ENCODE measurements at regions not wholly inside any gene's neighbourhood (a gene's known extent, or its start where the extent isn't known, plus 50 kb on each side); places are given as distances from the start of the nearest gene placed in this dataset.
"Not testable (repeated sequence)": the region's sequence is repeated elsewhere in the genome, so short reads cannot be mapped to it uniquely, and the experiment has no call there.

DNA sequence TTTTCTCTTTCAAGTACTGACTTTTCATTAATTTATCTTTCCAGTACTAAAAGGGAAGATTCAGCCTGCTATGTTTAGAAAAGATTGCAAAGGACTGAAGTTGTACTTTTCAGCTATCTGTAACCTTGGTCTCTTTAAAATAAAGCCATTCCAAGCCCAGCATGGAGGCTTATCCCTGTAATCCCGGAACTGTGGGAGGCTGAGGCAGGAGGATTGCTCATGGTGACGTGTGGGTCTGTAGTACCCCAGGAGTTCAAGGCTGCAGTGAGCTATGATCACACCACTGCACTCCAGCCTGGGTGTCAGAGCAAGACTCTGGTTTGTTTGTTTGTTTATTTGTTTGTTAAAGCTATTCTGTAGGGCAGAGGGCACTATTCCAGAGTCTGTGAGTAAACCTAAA, 50.6 kb upstream of the TMEM170B start:
- DNase-seq (ENCODE audit: low read depth): no peak

DNA sequence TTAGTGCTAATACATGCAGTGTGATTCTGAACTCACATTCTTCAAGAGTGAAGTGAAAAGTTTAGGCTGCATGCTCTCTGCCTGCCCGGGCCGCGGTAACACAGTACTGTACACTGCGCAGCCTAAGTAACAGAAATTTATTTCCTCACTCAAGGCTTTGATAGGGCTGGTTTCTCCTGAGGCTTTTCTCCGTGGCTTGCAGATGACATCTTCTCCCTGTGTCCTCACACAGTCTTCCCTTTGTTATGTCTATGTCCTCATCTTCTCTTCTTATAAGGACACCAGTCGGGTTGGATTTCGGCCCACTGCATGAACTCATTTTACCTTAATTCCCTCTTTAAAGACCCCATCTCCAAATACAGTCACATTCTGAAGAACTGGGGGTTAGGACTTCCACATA, 51.1 kb upstream of the TMEM170B start:
- no peak for DNase-seq (ENCODE audit: low read depth)

DNA sequence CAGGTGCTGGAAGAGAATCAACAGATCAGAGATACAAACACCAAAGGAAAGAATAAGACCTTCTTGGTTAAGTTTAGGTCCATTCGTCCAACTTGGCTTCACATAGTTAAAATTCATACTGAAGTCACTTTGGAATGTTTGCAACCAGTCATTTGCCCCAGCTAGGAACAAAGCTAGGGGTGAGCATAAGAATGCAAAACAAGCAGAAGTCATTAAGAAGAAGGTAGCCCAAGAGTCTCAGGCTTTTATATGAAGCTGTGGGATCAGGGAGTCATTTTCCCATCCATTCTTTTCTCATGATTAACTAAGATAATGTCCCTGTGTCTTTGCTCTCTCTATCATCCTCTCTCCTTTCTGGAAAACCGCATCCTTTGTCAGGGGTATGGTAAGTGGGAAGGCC, 51.5 kb upstream of the TMEM170B start:
- no peak for DNase-seq (ENCODE audit: low read depth)

DNA sequence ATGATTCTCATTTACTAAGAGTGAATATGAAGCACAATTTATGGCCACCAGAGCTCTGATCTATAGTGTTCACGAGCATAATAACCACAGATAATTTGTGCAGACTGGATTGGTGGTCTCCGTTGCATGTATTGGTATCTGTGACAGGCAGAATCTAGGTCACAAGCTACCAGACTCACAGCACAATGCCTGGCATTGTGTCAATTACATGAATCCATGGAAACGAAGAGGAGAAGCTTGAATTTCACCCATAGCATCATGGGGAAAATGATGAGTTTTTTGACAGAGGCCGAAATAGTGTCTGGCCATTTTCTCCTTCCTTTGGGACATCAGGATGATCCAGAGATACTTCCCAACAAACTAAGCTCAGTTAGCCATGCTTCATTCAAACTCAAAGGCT, 52.3 kb upstream of the TMEM170B start:
- no peak for DNase-seq (ENCODE audit: low read depth)

DNA sequence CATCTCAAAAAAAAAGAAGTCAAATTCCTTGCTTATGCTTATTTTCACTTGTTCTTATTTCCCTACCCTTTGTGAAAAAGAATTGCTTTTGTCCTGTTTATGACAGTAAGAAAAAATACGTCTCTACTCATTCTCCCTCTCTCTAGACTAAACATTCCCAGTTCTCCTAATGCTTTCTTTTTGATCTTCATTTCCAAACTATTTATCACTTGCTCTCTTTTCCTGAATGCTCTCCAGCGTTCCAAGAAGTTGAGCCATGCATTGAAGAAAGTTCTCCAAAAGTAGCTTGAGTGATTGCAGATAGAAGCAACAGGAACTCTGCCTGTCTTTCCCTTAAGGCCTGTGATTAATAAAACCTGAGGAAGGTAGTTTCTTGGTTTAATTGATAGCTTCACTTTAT, 53.1 kb upstream of the TMEM170B start:
- no peak for DNase-seq (ENCODE audit: low read depth)

DNA sequence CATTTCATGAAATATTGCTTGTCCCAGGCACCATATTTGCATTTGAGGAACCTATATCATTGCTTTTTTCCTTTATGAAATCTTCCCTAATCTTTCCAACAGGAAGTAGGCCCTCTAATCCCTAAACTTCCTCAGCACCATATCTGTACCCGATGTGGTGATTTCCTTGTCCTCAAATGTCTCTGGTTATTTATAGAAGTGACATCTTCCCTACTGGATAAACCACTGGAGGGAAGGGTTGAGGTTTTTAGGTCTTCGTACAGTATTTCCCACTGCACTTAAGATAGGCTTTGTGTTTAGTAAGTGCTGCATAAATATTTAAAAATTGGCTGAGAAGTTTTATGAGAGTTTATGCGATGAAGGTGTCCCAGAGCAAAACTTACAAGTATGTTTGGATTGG, 54.9 kb upstream of the TMEM170B start:
- DNase-seq (ENCODE audit: low read depth): no peak

DNA sequence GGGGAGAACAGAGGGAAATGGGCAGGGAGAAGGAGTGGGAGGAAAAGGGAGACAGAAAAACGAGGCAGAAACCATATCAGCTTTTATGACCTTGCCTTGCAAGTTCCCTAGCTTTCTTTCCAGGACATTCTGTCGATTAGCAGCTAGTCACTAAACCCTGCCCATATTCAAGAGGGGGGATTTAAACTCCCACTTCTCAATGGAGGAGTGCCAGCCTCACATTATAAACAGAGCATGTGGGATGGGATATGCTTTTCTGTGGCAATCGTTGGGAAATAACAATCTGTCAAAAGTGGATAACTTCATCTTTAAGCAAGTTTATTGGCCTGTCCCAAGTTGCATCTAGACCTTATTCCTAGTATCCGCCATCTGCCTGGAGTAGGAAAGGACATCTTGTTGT, 57.0 kb upstream of the TMEM170B start:
- no peak for DNase-seq (ENCODE audit: low read depth)

DNA sequence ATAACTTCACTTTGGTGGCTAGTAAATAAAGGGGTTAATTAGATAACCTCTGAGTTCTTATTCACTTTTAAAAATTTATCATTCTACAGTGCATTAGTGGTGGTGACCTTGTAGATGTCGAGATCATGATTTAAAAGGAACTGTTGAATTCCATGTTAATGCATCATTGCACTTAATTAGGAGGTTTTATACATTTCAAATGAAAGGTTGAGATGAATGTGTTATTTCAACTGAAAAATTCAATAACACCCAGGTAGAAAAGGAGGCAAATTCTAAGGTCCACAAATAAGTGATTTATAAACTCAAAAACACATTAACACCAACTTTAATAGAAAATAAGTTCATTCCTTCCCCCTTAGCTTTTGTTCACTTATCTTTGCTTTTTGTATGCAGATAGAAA, 58.3 kb upstream of the TMEM170B start:
- no peak for DNase-seq (ENCODE audit: low read depth)

DNA sequence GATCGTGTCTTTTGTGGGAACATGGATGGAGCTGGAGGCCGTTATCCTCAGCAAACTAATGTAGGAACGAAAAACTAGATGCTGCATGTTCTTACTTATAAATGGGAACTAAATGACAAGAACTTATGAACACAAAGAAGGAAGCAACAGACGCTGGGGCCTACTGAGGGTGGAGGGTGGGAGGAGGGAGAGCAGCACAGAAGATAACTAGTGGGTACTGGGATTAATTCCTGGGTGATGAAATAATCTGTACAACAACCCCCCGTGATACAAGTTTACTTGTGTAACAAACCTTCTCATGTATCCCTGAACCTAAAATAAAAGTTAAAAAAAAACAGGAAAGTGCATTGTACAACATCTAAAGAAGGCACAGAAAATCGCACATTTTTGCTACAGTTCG, 59.0 kb upstream of the TMEM170B start:
- no peak for DNase-seq (ENCODE audit: low read depth)

DNA sequence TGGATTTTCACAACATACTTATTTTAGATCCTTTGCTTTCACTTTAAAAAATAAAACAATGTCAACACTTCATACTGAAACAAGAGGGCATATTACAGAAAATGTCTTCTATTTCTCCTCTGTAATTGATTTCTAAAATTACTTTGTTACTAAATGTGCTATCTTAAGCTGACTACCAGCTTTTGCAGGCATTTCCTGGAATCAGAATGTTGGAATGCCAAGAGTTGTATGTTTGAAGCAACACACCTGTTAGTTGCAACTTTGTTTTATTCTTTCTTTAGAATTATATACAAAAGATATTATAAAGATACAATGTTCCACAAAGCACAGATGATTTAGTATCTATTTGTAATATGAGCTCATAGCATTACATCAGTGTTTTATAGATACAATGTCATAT, 62.5 kb upstream of the TMEM170B start:
- DNase-seq (ENCODE audit: low read depth): no peak

DNA sequence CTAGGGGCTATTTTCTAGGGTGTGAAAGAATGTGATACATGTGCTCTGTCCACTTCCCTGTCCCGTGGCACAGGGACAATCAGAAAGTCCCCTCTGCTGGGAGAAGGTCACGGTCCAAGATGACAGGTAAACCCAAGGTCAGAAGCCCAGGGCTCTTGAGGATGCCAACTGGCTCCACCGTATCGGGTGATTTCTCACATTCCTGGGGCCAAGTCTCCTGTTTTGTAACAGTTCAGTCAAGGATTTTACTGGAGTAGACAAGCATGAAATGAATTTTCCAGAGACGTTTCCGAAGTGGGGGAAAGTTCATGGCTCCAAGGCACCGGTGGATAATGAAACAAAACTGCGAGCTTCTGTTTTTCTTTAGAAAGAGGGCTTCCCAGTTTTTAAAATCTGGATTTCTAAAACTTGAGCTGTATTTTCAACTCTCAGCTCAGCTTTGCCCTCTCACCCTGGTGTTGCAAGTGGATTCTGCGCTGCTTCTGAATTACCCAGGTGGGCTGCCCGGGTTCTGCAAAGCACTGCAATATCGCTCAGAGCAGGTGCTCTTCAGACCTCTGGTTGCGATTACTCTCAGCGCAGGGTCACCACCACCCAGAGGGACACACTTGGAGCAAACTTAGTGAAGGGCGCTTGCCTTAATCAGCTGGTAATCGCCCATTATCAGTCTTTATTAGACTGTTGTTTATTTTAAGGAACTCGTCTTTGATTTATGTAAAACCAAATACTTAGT, 64.4 kb upstream of the TMEM170B start:
- peak; percentile 45 for DNase-seq (ENCODE audit: low read depth)

DNA sequence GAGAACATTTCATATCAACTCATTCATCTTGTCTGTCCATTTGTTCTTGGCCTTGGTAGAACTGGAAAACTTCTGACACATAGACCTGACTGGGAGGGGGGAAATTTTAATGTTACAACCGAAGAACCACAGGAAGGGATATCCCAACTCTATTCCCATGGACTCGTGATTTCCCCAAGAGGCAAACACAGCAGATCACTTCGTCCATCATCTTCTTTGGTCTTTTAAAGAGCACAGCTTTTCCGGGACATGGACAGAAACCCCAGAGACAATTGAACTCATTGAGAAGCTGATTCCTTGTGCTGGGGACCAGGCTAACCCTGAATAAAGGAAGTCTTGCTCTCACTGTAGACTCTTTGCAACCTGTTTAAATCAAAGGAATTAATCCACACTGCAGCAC, 66.3 kb upstream of the TMEM170B start:
- DNase-seq (ENCODE audit: low read depth): no peak

DNA sequence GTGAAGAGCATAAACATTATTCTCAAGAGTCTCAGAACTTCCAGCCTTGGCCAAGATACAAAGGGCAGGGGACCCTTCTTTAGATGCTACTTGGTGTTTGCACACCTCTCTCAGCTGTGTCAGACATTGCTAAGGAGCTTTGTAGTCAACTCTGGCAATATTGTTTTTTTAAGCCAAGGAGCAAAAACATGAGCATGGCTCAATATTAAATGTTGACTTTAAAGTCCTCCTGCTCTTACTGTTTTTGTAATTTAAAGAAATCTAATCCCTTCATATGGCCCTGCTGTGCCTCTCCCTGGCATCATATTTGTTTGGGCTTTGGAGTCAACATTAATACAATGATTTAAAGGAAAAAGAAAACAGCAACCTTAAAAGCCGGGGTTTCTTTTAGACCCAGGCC, 67.9 kb upstream of the TMEM170B start:
- DNase-seq (ENCODE audit: low read depth): no peak

DNA sequence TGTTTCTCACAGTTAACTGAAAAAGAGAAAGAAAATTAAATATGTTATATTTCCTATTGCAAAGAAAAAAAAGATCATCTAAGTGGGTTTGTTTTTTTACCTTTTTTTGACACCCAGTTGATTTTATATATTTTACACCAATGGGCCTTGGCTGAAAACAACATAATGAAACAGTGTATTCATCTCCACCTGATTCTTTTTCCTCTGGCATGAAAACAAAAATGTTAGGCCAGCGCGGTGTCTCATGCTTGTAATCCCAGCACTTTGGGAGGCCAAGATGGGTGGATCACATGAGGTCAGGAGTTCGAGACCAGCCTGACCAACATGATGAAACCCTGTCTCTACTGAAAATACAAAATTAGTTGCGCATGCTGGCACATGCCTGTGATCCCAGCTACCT, 69.3 kb upstream of the TMEM170B start:
- DNase-seq (ENCODE audit: low read depth): peak; percentile 32

DNA sequence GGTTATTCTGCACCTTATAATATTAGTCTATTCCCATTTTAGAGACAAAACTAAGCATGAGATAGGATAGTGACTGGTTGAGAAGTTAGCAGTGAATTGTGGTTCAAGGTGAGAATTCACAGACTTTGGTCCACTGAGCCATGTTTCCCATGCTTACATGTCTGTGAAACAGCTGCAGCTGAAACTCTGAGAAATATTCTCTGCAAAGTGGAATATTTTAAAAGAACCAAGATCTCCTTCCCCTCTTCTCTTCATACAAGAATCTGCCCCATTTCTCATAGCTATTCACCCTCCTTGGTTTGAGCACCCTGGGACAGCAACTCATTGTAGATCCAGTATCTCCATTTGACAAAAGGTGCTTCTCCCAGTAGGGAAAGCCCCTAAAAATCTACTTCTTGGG, 70.2 kb upstream of the TMEM170B start:
- no peak for DNase-seq (ENCODE audit: low read depth)

DNA sequence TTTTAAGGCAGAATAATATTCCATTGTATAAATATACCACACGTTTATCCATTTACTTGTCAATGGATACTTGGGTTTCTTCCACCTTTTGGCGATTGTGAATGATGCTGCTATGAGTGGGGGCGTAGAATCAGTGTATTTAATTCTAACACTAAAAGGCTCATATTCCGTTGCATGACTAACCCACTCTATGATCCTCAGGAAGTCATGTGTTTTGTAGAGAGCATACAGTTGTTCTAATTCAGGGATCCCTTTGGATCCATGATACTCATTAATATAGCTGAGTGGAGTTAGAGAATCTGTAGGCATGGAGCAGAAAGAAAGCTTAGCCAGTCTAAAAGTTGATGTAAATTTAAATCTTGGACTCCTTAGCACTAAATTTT, 74.2 kb upstream of the TMEM170B start:
- no peak for DNase-seq (ENCODE audit: low read depth)

DNA sequence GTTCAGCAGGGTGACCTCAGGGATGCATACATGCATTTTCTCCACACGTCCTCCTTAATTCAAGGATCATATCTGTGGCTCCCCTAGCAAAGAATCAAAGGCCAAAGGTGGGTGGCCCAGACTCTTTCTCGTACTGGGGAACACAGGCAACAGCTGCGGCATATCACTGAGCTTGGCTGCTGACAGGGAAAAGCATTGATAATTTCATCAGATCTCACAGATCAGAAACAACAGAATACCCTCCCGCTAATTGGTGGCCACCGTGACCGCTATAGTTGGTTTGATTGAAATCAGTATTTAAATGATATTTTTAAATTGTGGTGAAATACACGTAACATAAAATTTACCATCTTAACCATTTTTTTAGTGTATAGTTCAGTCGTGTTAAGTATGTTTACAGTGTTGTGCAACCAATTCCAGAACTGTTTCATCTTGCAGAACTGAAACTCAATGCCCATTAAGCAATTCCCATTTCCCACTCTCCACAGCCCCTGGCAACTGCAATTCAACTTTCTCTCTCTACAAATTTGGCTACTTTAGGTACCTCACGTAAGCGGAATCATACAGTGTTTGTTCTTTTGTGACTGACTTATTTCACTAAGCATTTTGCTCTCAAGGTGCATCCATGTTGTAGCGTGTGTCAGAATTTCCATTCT, 74.7 kb upstream of the TMEM170B start:
- DNase-seq (ENCODE audit: low read depth): peak; percentile 77

DNA sequence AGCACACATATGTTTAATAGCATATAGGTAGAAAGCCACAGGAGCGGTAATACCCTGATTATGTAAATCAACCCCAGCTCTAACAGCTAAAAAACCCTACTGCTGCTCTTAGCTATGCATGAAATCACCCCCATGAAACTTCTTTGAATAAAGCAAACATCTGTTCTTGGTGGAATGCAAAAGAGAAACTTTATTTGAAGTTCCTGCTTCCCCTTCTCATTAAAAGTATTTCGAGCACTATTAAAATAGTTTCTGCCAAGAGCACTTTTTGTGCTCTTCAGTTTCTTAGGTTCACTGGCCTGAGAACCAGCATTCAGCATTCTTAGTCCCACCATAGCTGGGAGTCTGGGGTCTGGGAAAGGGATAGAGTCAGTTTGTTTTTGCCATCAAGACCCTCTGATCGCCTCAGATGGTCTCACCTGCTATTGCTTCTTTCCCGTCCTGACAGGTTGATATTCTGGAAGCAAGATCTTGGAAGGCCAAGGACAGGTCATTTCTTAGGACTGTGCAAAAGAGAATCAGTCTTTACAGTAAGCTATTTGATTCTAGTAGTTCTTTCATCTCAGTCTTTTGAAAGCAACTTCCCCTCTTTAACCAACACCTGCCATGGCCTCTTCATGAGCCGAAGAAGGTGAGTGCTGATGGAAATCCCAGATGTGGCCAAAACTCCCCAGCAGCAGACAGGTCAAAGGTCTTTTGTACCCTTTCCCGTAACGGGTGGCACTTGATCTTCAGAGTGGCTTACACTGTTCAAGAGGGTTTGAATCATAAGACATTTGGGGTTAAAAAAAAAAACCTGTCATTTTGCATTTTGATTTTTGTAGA, 76.5 kb upstream of the TMEM170B start:
- DNase-seq (ENCODE audit: low read depth): no peak

DNA sequence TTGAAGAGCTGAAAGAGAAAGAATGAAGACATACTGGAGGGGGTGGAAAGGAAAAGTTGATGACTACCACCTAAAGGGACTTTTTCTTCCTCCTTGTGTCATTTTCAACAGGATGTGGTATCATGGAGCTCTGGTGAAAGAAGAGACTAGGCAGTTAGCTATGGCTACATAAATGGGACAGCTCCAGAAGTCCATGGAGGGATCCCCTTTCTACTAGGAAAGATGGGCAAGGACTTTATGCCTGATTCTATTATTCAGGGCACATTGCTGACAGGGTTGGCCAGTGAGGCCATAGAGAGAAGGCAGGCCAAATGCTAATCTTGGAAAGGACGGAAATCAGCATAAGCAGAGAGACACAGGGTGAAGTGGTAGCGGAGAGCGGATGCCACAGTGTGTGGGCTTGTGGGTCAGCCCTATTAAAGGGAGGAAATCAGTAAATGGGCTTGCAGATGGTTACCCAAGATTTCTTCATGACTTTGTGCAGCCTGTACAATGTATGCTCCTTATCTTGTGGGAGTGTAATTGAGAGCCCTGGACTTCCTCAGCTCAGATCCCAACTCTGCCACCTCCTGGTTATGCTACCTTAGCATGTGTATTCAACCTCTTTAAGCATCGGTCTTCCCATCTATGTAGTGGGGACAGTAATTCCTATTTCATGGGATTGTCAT, 77.4 kb upstream of the TMEM170B start:
- DNase-seq (ENCODE audit: low read depth): peak; percentile 43

DNA sequence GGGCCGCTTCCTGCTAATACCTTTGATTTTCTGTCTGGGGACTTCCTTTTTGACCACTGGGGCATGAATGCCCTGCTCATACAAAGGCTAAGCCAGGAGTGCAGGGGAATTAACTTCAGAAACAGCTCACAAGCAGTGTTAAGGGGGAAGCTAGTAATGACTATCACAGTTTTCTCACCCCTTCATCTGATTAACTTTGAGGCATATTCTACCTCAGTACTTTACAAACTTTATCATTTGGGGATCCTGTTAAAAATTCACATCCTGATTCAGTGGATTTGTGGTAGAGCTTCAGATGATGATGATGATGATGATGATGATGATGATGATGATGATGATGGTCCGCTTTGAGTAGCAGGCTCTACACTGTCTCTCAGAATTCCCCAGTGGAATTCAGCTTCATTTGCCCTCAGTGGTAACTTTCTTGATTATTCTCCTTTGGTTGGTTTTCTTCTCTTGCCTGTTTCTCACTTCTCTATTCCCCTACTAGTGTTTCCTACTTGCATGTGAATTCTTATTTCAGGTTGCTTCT, 78.4 kb upstream of the TMEM170B start:
- no peak for DNase-seq (ENCODE audit: low read depth)

DNA sequence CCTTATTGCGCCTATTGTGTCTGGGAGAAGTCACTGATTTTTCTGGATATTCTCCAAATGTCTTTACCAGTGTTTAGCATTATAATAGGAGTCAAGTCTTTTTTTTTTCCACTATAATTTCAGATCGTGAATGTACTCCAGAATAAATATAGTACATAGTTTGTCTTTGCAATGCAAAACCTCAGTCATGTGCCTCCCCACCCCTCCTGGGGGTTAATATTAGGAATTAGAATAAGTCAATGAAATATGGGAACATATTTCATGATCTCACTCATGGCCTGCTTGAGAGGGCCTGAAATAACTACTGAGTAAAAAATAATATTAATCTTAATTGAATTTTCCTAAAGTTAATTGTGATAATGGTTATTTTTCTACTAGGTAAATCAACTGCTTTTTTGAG, 79.0 kb upstream of the TMEM170B start:
- DNase-seq (ENCODE audit: low read depth): no peak

DNA sequence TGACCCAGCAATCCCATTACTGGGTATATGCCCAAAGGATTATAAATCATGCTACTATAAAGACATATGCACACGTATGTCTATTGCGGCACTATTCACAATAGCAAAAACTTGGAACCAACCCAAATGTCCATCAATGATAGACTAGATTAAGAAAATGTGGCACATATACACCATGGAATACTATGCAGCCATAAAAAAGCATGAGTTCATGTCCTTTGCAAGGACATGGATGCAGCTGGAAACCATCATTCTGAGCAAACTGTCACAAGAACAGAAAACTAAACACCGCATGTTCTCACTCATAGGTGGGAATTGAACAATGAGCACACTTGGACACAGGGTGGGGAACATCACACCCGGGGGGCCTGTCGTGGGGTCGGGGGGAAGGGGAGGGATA, 80.1 kb upstream of the TMEM170B start:
- not testable (repeated sequence) for DNase-seq (ENCODE audit: low read depth)
